ENCODE measurements at regions not wholly inside any gene's neighbourhood (a gene's known extent, or its start where the extent isn't known, plus 50 kb on each side); places are given as distances from the start of the nearest gene placed in this dataset.

- no peak overlapping the region for H3K27ac ChIP-seq (ENCODE audit: low read depth, low read length)
- H3K4me1 ChIP-seq (ENCODE audit: control insufficient read depth in 1 of 2, insufficient read depth in 2 of 2, low read length in 2 of 2) = no peaks in the 10 kb centered on the region
- no peaks in the 10 kb centered on the region for H4K20me1 ChIP-seq (ENCODE audit: insufficient read depth)
- intact Hi-C loops (cut with micrococcal nuclease) = no loop called here
- H3K9me2 ChIP-seq (ENCODE audit: insufficient read depth) = no peaks in the 10 kb centered on the region
- H3K36me3 ChIP-seq (ENCODE audit: control insufficient read depth in 1 of 2, insufficient read depth in 2 of 2, low read length in 2 of 2) = no peaks in the 10 kb centered on the region
- RAD21 ChIA-PET (ENCODE audit: low non-redundant PET in 1 of 2, low total read pairs in 2 of 2, uncharacterized antibody in 2 of 2, unreplicated experiment in 2 of 2) = no interaction called here
- ATAC-seq (no peak), DNase-seq (ENCODE audit: low read depth, low spot score) (no peak)
- H3K27me3 ChIP-seq (ENCODE audit: insufficient read depth, low read length) = no peaks in the 10 kb centered on the region
- CTCF ChIA-PET = no interaction called here
- TF ChIP-seq, protein P1, sequence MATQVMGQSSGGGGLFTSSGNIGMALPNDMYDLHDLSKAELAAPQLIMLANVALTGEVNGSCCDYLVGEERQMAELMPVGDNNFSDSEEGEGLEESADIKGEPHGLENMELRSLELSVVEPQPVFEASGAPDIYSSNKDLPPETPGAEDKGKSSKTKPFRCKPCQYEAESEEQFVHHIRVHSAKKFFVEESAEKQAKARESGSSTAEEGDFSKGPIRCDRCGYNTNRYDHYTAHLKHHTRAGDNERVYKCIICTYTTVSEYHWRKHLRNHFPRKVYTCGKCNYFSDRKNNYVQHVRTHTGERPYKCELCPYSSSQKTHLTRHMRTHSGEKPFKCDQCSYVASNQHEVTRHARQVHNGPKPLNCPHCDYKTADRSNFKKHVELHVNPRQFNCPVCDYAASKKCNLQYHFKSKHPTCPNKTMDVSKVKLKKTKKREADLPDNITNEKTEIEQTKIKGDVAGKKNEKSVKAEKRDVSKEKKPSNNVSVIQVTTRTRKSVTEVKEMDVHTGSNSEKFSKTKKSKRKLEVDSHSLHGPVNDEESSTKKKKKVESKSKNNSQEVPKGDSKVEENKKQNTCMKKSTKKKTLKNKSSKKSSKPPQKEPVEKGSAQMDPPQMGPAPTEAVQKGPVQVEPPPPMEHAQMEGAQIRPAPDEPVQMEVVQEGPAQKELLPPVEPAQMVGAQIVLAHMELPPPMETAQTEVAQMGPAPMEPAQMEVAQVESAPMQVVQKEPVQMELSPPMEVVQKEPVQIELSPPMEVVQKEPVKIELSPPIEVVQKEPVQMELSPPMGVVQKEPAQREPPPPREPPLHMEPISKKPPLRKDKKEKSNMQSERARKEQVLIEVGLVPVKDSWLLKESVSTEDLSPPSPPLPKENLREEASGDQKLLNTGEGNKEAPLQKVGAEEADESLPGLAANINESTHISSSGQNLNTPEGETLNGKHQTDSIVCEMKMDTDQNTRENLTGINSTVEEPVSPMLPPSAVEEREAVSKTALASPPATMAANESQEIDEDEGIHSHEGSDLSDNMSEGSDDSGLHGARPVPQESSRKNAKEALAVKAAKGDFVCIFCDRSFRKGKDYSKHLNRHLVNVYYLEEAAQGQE (IDR thresholded peaks at IDR 0.05; ENCODE audit: low read depth) = no peak
- TF ChIP-seq TCF7L2 (IDR thresholded peaks at IDR 0.05; ENCODE audit: borderline replicate concordance, extremely low read depth, insufficient read depth, insufficient read length) (no peak), CBX3 (IDR thresholded peaks at IDR 0.05; ENCODE audit: low read depth) (no peak), YY1 (IDR thresholded peaks at IDR 0.05; ENCODE audit: extremely low read depth, insufficient replicate concordance, low read depth, low read length) (no peak), EGR1 (IDR thresholded peaks at IDR 0.05; ENCODE audit: low read depth) (no peak), SRF (IDR thresholded peaks at IDR 0.05; ENCODE audit: low read depth) (no peak), ZNF274 (IDR thresholded peaks at IDR 0.05; ENCODE audit: low read depth, low read length) (no peak)
- no peak overlapping the region for H3K9ac ChIP-seq (ENCODE audit: low read length)
- POLR2A ChIA-PET = no interaction called here
- H3K4me3 ChIP-seq (replicated peaks in 1 of 2; ENCODE audit: low read depth in 1 of 2, low read length in 2 of 2) = no peak overlapping the region
- H3K4me2 ChIP-seq (ENCODE audit: low read length) = no peak overlapping the region
- no TSS peak for BruUV-seq (replicated peaks)
- H2AFZ ChIP-seq (ENCODE audit: low read depth, low read length, poor library complexity, severe bottlenecking) = no peak overlapping the region
- no peaks in the 10 kb centered on the region for H3K9me3 ChIP-seq (ENCODE audit: control insufficient read depth in 1 of 2, insufficient read depth in 1 of 2, low read depth in 1 of 2, low read length in 2 of 2)
- no peaks in the 10 kb centered on the region for H3K79me2 ChIP-seq (ENCODE audit: insufficient read depth, low read length)
These were observed 130.2 kb downstream of the IRS2 start for GRCh38 chr13:109656206-109656605.

DNA sequence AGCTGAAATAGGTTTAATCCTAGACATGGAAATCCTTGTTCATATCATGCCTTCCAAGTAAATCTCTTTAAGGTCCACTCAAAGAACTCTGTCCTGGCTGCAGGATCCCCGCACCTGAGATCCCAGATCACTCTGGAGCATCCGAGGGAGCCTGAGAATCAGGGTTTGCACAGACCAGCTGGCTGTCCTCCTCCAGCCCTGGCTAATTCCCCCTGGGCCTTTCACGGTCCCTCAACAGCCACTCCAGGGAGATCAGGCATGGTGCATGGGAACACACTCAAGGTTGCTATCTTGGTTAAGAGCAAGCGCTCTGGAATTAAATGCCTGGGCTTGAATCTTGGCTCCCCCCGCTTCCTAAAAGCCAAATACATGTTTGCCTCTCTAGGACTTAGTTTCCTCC lies 130.8 kb downstream of the IRS2 start:
- RAD21 ChIA-PET (ENCODE audit: low non-redundant PET in 1 of 2, low total read pairs in 2 of 2, uncharacterized antibody in 2 of 2, unreplicated experiment in 2 of 2) = no interaction called here
- POLR2A ChIA-PET = no interaction called here
- no peaks in the 10 kb centered on the region for H3K9me2 ChIP-seq (ENCODE audit: insufficient read depth)
- no peak overlapping the region for H3K4me2 ChIP-seq (ENCODE audit: low read length)
- DNase-seq (ENCODE audit: low read depth, low spot score) (no peak), ATAC-seq (no peak)
- H3K27ac ChIP-seq (ENCODE audit: low read depth, low read length) = no peak overlapping the region
- no peaks in the 10 kb centered on the region for H3K4me1 ChIP-seq (ENCODE audit: control insufficient read depth in 1 of 2, insufficient read depth in 2 of 2, low read length in 2 of 2)
- no peaks in the 10 kb centered on the region for H3K79me2 ChIP-seq (ENCODE audit: insufficient read depth, low read length)
- no peaks in the 10 kb centered on the region for H3K9me3 ChIP-seq (ENCODE audit: control insufficient read depth in 1 of 2, insufficient read depth in 1 of 2, low read depth in 1 of 2, low read length in 2 of 2)
- no peak overlapping the region for H2AFZ ChIP-seq (ENCODE audit: low read depth, low read length, poor library complexity, severe bottlenecking)
- intact Hi-C loops (cut with micrococcal nuclease) = no loop called here
- H3K4me3 ChIP-seq (replicated peaks in 1 of 2; ENCODE audit: low read depth in 1 of 2, low read length in 2 of 2) = no peak overlapping the region
- H4K20me1 ChIP-seq (ENCODE audit: insufficient read depth) = no peaks in the 10 kb centered on the region
- no TSS peak for BruUV-seq (replicated peaks)
- H3K9ac ChIP-seq (ENCODE audit: low read length) = no peak overlapping the region
- CTCF ChIA-PET = no interaction called here
- no peaks in the 10 kb centered on the region for H3K27me3 ChIP-seq (ENCODE audit: insufficient read depth, low read length)
- no peaks in the 10 kb centered on the region for H3K36me3 ChIP-seq (ENCODE audit: control insufficient read depth in 1 of 2, insufficient read depth in 2 of 2, low read length in 2 of 2)
- TF ChIP-seq CEBPB (IDR thresholded peaks at IDR 0.05; ENCODE audit: low read depth) = no peak
- no peak for TF ChIP-seq SRF (IDR thresholded peaks at IDR 0.05; ENCODE audit: low read depth)
- TF ChIP-seq TCF7L2 (IDR thresholded peaks at IDR 0.05; ENCODE audit: borderline replicate concordance, extremely low read depth, insufficient read depth, insufficient read length) = no peak
- no peak for TF ChIP-seq ZNF274 (IDR thresholded peaks at IDR 0.05; ENCODE audit: low read depth, low read length)
- TF ChIP-seq, protein P2, sequence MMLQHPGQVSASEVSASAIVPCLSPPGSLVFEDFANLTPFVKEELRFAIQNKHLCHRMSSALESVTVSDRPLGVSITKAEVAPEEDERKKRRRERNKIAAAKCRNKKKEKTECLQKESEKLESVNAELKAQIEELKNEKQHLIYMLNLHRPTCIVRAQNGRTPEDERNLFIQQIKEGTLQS (IDR thresholded peaks at IDR 0.05) = no peak
- no peak for TF ChIP-seq CBX3 (IDR thresholded peaks at IDR 0.05; ENCODE audit: low read depth)
- TF ChIP-seq ZBTB33 (IDR thresholded peaks at IDR 0.05; ENCODE audit: extremely low read depth, insufficient replicate concordance, low read length) = no peak
- TF ChIP-seq, protein P3, sequence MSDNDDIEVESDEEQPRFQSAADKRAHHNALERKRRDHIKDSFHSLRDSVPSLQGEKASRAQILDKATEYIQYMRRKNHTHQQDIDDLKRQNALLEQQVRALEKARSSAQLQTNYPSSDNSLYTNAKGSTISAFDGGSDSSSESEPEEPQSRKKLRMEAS (IDR thresholded peaks at IDR 0.05) = no peak
- no peak for TF ChIP-seq EGR1 (IDR thresholded peaks at IDR 0.05; ENCODE audit: low read depth)
- no peak for TF ChIP-seq RAD21 (IDR thresholded peaks at IDR 0.05; ENCODE audit: low read depth)
- TF ChIP-seq YY1 (IDR thresholded peaks at IDR 0.05; ENCODE audit: extremely low read depth, insufficient replicate concordance, low read depth, low read length) = no peak

Measured in HCT116 (cell line).